ENCODE measurements at regions not wholly inside any gene's neighbourhood (a gene's known extent, or its start where the extent isn't known, plus 50 kb on each side); places are given as distances from the start of the nearest gene placed in this dataset.

GRCh38 chr7:20035279-20035875, 181.8 kb downstream of the MACC1 start:
- no peak for DNase-seq
- no peak overlapping the region for H3K4me3 ChIP-seq (ENCODE audit: insufficient read depth, low read depth, low read length)
- peaks cover 1% of the 10 kb centered on the region; the same call in 1 of the 2 replicates for H3K36me3 ChIP-seq (replicated peaks; ENCODE audit: control insufficient read depth, insufficient read depth, low read length)
- H3K27me3 ChIP-seq (ENCODE audit: control insufficient read depth, insufficient read depth, low read length), result no peaks in the 10 kb centered on the region

GRCh38 chr7:20033621-20034400, 183.4 kb downstream of the MACC1 start:
- DNase-seq, result no peak
- Histone ChIP-seq H3K4me3 (ENCODE audit: insufficient read depth, low read depth, low read length) (no peak overlapping the region), H3K36me3 (replicated peaks; ENCODE audit: control insufficient read depth, insufficient read depth, low read length) (peaks cover 1% of the 10 kb centered on the region; the same call in 1 of the 2 replicates), H3K27me3 (ENCODE audit: control insufficient read depth, insufficient read depth, low read length) (no peaks in the 10 kb centered on the region)

- no peak overlapping the region for H3K4me3 ChIP-seq (ENCODE audit: insufficient read depth, low read depth, low read length)
- DNase-seq, result no peak
These were observed 184.4 kb downstream of the MACC1 start for GRCh38 chr7:20032741-20033140.

GRCh38 chr7:20030915-20031362, 186.2 kb downstream of the MACC1 start:
- Histone ChIP-seq H3K4me3 (ENCODE audit: insufficient read depth, low read depth, low read length) (no peak overlapping the region), H3K36me3 (replicated peaks; ENCODE audit: control insufficient read depth, insufficient read depth, low read length) (0 out of 2 replicates have a peak, but pooled peaks cover under 1% of the 10 kb centered on the region), H3K27me3 (ENCODE audit: control insufficient read depth, insufficient read depth, low read length) (no peaks in the 10 kb centered on the region)
- no peak for DNase-seq

More at GRCh38 chr7:20032741-20033140, 184.4 kb downstream of the MACC1 start:
- no peaks in the 10 kb centered on the region for H3K27me3 ChIP-seq (ENCODE audit: control insufficient read depth, insufficient read depth, low read length)
- H3K36me3 ChIP-seq (replicated peaks; ENCODE audit: control insufficient read depth, insufficient read depth, low read length), result peaks cover 1% of the 10 kb centered on the region; the same call in 1 of the 2 replicates

GRCh38 chr7:20030417-20030816, 186.8 kb downstream of the MACC1 start:
- H3K27me3 ChIP-seq (ENCODE audit: control insufficient read depth, insufficient read depth, low read length), result no peaks in the 10 kb centered on the region
- no peaks in the 10 kb centered on the region for H3K36me3 ChIP-seq (replicated peaks; ENCODE audit: control insufficient read depth, insufficient read depth, low read length)
- no peak for DNase-seq
- no peak overlapping the region for H3K4me3 ChIP-seq (ENCODE audit: insufficient read depth, low read depth, low read length)

- Histone ChIP-seq H3K36me3 (replicated peaks; ENCODE audit: control insufficient read depth, insufficient read depth, low read length) (no peaks in the 10 kb centered on the region), H3K27me3 (ENCODE audit: control insufficient read depth, insufficient read depth, low read length) (no peaks in the 10 kb centered on the region), H3K4me3 (ENCODE audit: insufficient read depth, low read depth, low read length) (no peak overlapping the region)
- no peak for DNase-seq
These were observed 190.4 kb downstream of the MACC1 start for GRCh38 chr7:20026762-20027161.

- Histone ChIP-seq H3K36me3 (replicated peaks; ENCODE audit: control insufficient read depth, insufficient read depth, low read length) (no peaks in the 10 kb centered on the region), H3K4me3 (ENCODE audit: insufficient read depth, low read depth, low read length) (no peak overlapping the region), H3K27me3 (ENCODE audit: control insufficient read depth, insufficient read depth, low read length) (no peaks in the 10 kb centered on the region)
- DNase-seq, result no peak
These were observed 195.4 kb downstream of the MACC1 start for GRCh38 chr7:20021831-20022230.

- DNase-seq, result no peak
- no peaks in the 10 kb centered on the region for H3K36me3 ChIP-seq (replicated peaks; ENCODE audit: control insufficient read depth, insufficient read depth, low read length)
These were observed 196.1 kb downstream of the MACC1 start for GRCh38 chr7:20021066-20021465.

GRCh38 chr7:20019757-20020432, 197.3 kb downstream of the MACC1 start:
- H3K4me3 ChIP-seq (ENCODE audit: insufficient read depth, low read depth, low read length), result no peak overlapping the region
- H3K27me3 ChIP-seq (ENCODE audit: control insufficient read depth, insufficient read depth, low read length), result no peaks in the 10 kb centered on the region
- H3K36me3 ChIP-seq (replicated peaks; ENCODE audit: control insufficient read depth, insufficient read depth, low read length), result no peaks in the 10 kb centered on the region
- no peak for DNase-seq

More at GRCh38 chr7:20021066-20021465, 196.1 kb downstream of the MACC1 start:
- H3K27me3 ChIP-seq (ENCODE audit: control insufficient read depth, insufficient read depth, low read length), result no peaks in the 10 kb centered on the region
- H3K4me3 ChIP-seq (ENCODE audit: insufficient read depth, low read depth, low read length), result no peak overlapping the region

- DNase-seq, result no peak
- Histone ChIP-seq H3K27me3 (ENCODE audit: control insufficient read depth, insufficient read depth, low read length) (no peaks in the 10 kb centered on the region), H3K36me3 (replicated peaks; ENCODE audit: control insufficient read depth, insufficient read depth, low read length) (no peaks in the 10 kb centered on the region), H3K4me3 (ENCODE audit: insufficient read depth, low read depth, low read length) (no peak overlapping the region)
These were observed 200.5 kb downstream of the MACC1 start for GRCh38 chr7:20016669-20017068.

- Histone ChIP-seq H3K36me3 (replicated peaks; ENCODE audit: control insufficient read depth, insufficient read depth, low read length) (no peaks in the 10 kb centered on the region), H3K27me3 (ENCODE audit: control insufficient read depth, insufficient read depth, low read length) (no peaks in the 10 kb centered on the region), H3K4me3 (ENCODE audit: insufficient read depth, low read depth, low read length) (no peak overlapping the region)
- DNase-seq, result no peak
These were observed 203.6 kb downstream of the MACC1 start for GRCh38 chr7:20013536-20013935.

- Histone ChIP-seq H3K4me3 (ENCODE audit: insufficient read depth, low read depth, low read length) (no peak overlapping the region), H3K27me3 (ENCODE audit: control insufficient read depth, insufficient read depth, low read length) (no peaks in the 10 kb centered on the region), H3K36me3 (replicated peaks; ENCODE audit: control insufficient read depth, insufficient read depth, low read length) (no peaks in the 10 kb centered on the region)
- DNase-seq, result no peak
These were observed 205.1 kb downstream of the MACC1 start for GRCh38 chr7:20012100-20012499.

GRCh38 chr7:20010877-20011276, 206.3 kb downstream of the MACC1 start:
- no peak overlapping the region for H3K4me3 ChIP-seq (ENCODE audit: insufficient read depth, low read depth, low read length)
- H3K27me3 ChIP-seq (ENCODE audit: control insufficient read depth, insufficient read depth, low read length), result no peaks in the 10 kb centered on the region
- no peak for DNase-seq
- H3K36me3 ChIP-seq (replicated peaks; ENCODE audit: control insufficient read depth, insufficient read depth, low read length), result no peaks in the 10 kb centered on the region

GRCh38 chr7:20007510-20007909, 209.7 kb downstream of the MACC1 start:
- Histone ChIP-seq H3K27me3 (ENCODE audit: control insufficient read depth, insufficient read depth, low read length) (no peaks in the 10 kb centered on the region), H3K4me3 (ENCODE audit: insufficient read depth, low read depth, low read length) (no peak overlapping the region), H3K36me3 (replicated peaks; ENCODE audit: control insufficient read depth, insufficient read depth, low read length) (no peaks in the 10 kb centered on the region; the same call in 1 of the 2 replicates)
- no peak for DNase-seq

- Histone ChIP-seq H3K27me3 (ENCODE audit: control insufficient read depth, insufficient read depth, low read length) (no peaks in the 10 kb centered on the region), H3K36me3 (replicated peaks; ENCODE audit: control insufficient read depth, insufficient read depth, low read length) (no peaks in the 10 kb centered on the region; the same call in 1 of the 2 replicates), H3K4me3 (ENCODE audit: insufficient read depth, low read depth, low read length) (no peak overlapping the region)
- no peak for DNase-seq
These were observed 212.1 kb downstream of the MACC1 start for GRCh38 chr7:20005081-20005480.

Data from H7 (cell line).